Effector memory CD8-positive, alpha-beta T cell (primary cell): ENCODE measurements at regions not wholly inside any gene's neighbourhood (a gene's known extent, or its start where the extent isn't known, plus 50 kb on each side); places are given as distances from the start of the nearest gene placed in this dataset.
"Not testable (repeated sequence)": the region's sequence is repeated elsewhere in the genome, so short reads cannot be mapped to it uniquely, and the experiment has no call there.

Experiments used
- ATAC-seq: fragments of 150-1000 bp; cut with Tn5 transposase; replicated peaks from 2 replicates; pipeline ENCODE4 v1.10.0; 2021; ENCODE audit warnings: mild to moderate bottlenecking, moderate library complexity
- DNase-seq, 3 experiments: peaks; one replicate each; pipeline ENCODE4 v3.0.0; 2021
- H3K27ac Mint-ChIP-seq, 2 donors: one replicate each; pipeline ENCODE4 v1.8.0; 2022; ENCODE audit warnings: mild to moderate bottlenecking in 2 of 2, mixed read lengths in 2 of 2, moderate library complexity in 2 of 2
- H3K27me3 Mint-ChIP-seq, 2 donors: one replicate each; pipeline ENCODE4 v1.8.0; 2022; ENCODE audit warnings: mixed read lengths in 2 of 2
- H3K36me3 Mint-ChIP-seq: one replicate; pipeline ENCODE4 v1.8.0; 2022; ENCODE audit warnings: mild to moderate bottlenecking, moderate library complexity, mixed read lengths; ENCODE audit not compliant: insufficient read depth
- H3K4me1 Mint-ChIP-seq, 2 donors: one replicate each; pipeline ENCODE4 v1.8.0; 2022; ENCODE audit warnings: low read depth in 2 of 2, mixed read lengths in 2 of 2
- H3K4me3 Mint-ChIP-seq, 2 donors: one replicate each; pipeline ENCODE4 v1.8.0; 2022; ENCODE audit warnings: mild to moderate bottlenecking in 2 of 2, mixed read lengths in 2 of 2, moderate library complexity in 2 of 2
- H3K9me3 Mint-ChIP-seq, 2 donors: one replicate each; pipeline ENCODE4 v1.8.0; 2022; ENCODE audit warnings: mixed read lengths in 2 of 2

DNA sequence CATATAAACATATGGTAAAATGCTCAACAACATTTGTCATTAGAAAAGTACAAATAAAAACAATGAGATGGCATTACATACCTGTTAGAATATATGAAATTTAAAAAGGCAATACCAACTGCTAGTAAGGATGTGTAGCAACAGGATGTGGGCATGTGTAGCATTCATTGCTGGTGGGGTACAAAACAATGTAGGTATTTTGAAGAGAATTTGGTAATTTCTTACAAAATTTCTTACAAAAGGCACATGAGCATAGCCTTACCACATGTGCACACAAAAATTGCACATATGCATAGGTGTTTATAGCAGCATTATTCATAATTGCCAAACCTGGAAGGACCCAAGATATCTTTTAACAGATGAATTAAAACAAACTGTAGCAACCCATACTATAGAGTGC is 1355.1 kb upstream of the CITED2 start:
- Mint-ChIP-seq H3K36me3 (no peaks in the 10 kb centered on the region), H3K9me3 (no peaks in the 10 kb centered on the region), H3K4me3 (no peak overlapping the region), H3K27ac (no peak overlapping the region), H3K4me1 (no peaks in the 10 kb centered on the region), H3K27me3 (no peaks in the 10 kb centered on the region)
- no peak for DNase-seq
- no peak for ATAC-seq

DNA sequence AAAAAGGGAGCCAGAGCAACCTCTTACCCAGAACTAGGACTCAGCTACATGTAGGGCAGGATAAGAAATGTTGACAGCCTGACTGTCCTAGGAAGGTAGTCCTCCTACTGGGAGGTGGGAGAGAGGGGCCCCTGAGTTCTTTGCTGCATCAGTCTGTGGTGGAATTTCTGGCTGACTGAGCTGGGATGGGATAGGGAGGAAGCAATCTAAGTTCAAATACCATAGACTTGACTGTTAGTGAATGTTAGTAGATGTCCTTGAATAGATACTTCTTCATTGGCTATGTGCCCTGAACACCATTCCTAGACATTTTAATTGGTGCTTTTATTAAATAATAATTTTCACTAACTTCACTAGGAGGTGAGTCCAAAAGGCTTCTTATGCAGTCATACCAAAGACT is 1343.6 kb upstream of the CITED2 start:
- ATAC-seq (no peak), DNase-seq (no peak)
- Mint-ChIP-seq H3K36me3 (no peaks in the 10 kb centered on the region), H3K4me3 (no peak overlapping the region), H3K4me1 (peaks cover 1 to 4% of the 10 kb centered on the region in 2 donors), H3K27ac (no peak overlapping the region), H3K9me3 (peaks cover 0 to 8% of the 10 kb centered on the region in 2 donors), H3K27me3 (no peaks in the 10 kb centered on the region)

DNA sequence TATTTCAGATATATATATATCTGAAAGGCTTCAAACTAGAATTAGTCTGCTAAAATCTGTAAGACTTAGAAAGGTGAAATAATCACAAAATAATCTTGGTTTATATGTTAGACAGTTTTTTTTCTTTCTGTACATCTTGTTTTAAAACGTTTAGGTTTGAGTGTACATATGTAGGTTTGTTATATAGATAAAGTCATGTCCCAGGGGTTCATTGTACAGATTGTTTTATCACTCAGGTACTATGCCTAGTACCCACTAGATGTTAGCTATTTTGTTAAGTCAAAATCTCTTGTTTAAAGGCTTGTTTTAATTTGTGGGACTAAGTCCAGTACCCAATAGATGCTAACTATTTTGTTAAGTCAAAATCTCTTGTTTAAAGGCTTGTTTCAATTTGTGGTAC is 1339.0 kb upstream of the CITED2 start:
- Mint-ChIP-seq H3K36me3 (no peaks in the 10 kb centered on the region), H3K4me3 (no peak overlapping the region), H3K4me1 (peaks cover 1 to 4% of the 10 kb centered on the region in 2 donors), H3K27ac (no peak overlapping the region), H3K9me3 (peaks cover 0 to 8% of the 10 kb centered on the region in 2 donors), H3K27me3 (no peaks in the 10 kb centered on the region)
- no peak for ATAC-seq
- no peak for DNase-seq

DNA sequence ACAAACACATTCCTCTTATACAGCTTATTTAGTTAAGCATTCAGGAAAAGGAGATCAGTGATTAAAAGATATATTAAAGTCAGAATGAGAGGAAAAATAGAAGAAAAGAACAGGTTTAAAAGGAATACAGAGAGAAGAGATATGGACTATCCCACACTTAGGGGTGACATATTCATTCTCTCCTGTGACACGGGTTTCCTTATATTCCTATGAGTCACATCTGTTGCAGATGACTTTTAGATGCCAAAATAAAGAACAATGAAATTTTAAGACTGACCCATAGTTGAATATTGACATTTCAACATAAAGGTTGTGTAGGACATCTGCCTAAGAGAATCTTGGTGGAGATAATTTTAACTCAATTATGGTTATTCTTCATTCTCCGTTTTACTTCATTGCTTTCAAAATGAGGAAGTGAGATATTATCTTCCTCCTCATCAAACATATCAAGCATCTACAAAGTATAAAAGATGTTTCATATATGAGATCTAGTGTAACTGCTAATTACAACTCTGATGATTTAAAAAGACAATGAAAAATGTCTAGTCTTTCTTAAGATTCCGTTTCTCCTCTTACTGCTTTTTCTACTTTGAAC is 1336.7 kb upstream of the CITED2 start:
- Mint-ChIP-seq H3K4me3 (no peak overlapping the region), H3K9me3 (no peaks in the 10 kb centered on the region), H3K27ac (no peak overlapping the region), H3K27me3 (no peaks in the 10 kb centered on the region), H3K36me3 (no peaks in the 10 kb centered on the region), H3K4me1 (peaks cover 1 to 4% of the 10 kb centered on the region in 2 donors)
- ATAC-seq (no peak), DNase-seq (no peak)

DNA sequence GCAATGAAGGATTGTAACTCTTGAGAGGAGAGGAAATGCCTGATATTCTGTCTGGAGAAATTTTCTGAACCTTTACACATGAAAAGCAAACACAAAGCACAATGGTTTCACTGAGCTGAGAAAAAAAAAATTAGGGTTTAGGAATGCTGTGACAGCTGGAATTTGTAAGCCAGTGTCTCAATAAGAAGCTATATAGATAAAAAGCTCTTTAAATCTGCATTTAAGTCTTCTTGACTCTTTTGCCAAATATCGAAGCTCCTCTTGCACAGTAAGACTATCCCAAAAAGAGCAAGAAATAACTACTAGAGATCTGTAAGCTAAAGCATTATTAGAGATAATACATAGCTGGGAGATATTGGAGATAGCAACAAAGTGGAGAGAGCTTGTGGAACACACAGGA is 1334.0 kb upstream of the CITED2 start:
- Mint-ChIP-seq H3K27me3 (peaks cover 0 to 1% of the 10 kb centered on the region in 2 donors), H3K9me3 (no peaks in the 10 kb centered on the region), H3K4me3 (no peak overlapping the region), H3K27ac (no peak overlapping the region), H3K4me1 (no peaks in the 10 kb centered on the region), H3K36me3 (no peaks in the 10 kb centered on the region)
- ATAC-seq (no peak), DNase-seq (no peak)

DNA sequence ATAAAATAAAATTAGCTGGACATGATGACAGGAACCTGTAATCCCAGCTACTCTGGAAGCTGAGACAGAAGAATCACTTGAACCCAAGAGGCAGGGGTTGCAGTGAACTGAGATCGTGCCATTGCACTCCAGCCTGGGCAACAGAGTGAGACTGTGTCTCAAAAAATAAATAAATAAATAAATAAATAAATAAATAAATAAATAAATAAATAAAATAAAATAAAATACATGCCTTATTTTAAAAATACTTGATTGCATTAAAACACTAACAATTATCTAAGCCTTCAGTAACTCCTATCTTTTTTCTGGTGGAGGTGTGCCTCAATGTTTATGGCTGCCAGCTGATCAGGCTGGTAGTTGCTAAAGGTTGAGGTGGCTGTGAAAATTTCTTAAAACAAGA is 1329.6 kb upstream of the CITED2 start:
- not testable (repeated sequence) for H3K27ac Mint-ChIP-seq, H3K4me3 Mint-ChIP-seq, H3K9me3 Mint-ChIP-seq, H3K36me3 Mint-ChIP-seq, DNase-seq, H3K27me3 Mint-ChIP-seq, H3K4me1 Mint-ChIP-seq, ATAC-seq

DNA sequence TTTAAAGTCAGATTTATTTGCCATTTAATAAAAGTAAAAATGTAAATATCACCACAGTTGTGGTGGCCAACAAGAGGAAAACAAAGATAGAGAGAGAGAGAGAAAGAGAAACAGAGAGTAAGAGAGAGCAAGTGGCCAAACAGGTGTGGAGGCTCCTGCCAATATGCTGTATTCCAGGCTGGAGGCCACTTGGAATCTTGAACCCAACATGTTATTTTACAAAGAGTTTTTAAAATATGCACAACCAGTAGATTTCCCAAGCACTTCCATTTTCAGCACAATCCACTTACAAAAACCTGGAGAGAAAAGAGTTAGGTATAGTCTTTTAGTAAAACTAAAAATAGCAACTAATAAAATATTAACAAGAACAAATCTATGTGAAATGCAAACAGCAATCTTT is 1323.1 kb upstream of the CITED2 start:
- ATAC-seq (no peak), DNase-seq (no peak)
- no peak overlapping the region for H3K4me3 Mint-ChIP-seq
- H3K36me3 Mint-ChIP-seq = no peaks in the 10 kb centered on the region
- no peaks in the 10 kb centered on the region for H3K4me1 Mint-ChIP-seq
- no peak overlapping the region for H3K27ac Mint-ChIP-seq
- H3K27me3 Mint-ChIP-seq = no peaks in the 10 kb centered on the region
- peaks cover 0 to 2% of the 10 kb centered on the region in 2 donors for H3K9me3 Mint-ChIP-seq

DNA sequence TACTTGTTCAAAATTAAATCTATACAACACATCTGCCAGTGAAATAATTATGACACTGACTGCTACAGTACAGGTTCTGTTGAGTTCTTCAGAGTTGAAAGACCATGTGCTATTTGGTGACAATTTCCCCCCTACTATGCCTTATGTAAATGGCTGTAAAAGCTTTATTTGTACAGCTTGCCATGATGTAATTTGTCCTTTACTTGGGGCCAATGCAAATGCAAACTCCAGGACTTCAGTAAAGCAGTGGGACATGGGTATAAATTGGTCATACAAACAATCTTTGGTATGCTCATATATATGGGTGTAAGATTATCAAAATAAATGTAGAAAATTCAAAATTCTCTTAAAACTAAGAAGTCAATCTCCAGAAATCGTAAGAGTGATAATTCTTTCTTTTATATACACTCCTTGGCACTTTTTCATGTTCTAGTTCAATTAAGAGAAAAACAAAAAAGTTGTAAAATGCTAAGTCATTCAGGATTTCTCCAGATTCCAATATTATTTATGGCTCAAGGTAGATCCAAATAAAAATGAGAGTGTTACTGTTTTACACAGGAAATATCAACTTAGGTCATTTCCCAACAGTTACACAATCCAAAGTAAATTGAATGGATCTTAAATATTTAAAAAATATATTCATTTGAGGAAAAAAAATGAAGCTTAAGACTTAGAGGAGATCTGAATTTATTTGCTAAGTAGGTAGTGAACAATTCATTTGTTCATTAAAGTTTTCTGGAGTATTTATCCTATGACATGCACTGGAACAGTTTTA is 1310.5 kb upstream of the CITED2 start:
- no peak overlapping the region for H3K27ac Mint-ChIP-seq
- no peaks in the 10 kb centered on the region for H3K36me3 Mint-ChIP-seq
- no peak for ATAC-seq
- H3K9me3 Mint-ChIP-seq = no peaks in the 10 kb centered on the region
- H3K27me3 Mint-ChIP-seq = no peaks in the 10 kb centered on the region
- no peak overlapping the region for H3K4me3 Mint-ChIP-seq
- no peaks in the 10 kb centered on the region for H3K4me1 Mint-ChIP-seq
- no peak for DNase-seq

DNA sequence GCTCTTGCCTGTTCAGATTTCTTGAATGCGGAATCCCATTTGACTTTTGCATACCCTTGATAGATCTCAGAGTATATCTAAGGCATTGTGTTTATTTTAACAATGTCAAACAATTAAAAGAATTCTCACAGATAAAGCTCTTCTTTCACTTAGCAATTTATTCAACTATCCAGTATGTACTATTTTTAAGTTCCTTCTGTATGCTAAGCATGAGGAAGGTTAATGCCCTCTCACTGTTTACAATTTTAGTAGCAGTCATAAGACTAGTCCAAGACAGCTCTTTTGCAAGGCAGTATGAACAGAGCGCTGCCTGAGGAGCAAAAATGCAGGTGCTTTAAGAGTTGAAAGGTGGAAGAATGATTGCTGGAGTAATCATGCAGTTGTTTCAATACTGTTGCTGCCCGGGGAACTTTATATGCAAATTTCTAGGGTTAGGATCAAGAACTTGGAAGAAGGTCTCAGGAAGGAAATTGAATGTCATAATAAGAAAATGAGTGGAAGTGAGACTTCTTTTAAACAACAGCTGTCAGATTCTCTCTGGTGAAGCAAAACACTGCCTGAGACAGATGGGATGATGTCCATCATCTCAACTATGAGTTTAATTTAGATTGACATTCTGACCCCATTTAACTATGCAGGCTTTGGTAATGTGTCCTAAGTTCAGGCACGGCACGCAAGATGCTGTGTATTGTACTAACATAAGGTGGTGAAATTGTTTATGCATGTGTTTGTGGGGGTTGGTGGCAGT is 1303.5 kb upstream of the CITED2 start:
- no peak for DNase-seq
- Mint-ChIP-seq H3K27me3 (no peaks in the 10 kb centered on the region), H3K36me3 (no peaks in the 10 kb centered on the region), H3K4me3 (no peak overlapping the region), H3K9me3 (no peaks in the 10 kb centered on the region), H3K27ac (no peak overlapping the region), H3K4me1 (no peaks in the 10 kb centered on the region)
- no peak for ATAC-seq

DNA sequence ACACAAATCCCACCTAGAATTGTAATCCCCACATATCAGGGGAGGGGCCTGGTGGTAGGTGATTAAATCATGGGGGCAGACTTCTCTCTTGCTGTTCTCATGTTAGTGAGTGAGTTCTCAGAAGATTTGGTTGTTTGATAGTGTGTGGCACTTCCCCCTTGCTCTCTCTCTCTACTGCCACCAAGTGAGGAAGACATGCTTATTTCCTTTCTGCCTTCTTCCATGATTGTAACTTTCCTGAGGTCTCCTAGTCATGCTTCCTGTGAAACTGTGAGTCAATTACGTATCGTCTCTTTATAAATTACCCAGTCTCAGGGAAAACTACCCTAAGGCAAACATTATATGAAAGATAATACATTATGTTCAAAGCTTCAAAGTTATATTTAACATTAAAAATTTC is 1297.5 kb upstream of the CITED2 start:
- H3K9me3 Mint-ChIP-seq = no peaks in the 10 kb centered on the region

DNA sequence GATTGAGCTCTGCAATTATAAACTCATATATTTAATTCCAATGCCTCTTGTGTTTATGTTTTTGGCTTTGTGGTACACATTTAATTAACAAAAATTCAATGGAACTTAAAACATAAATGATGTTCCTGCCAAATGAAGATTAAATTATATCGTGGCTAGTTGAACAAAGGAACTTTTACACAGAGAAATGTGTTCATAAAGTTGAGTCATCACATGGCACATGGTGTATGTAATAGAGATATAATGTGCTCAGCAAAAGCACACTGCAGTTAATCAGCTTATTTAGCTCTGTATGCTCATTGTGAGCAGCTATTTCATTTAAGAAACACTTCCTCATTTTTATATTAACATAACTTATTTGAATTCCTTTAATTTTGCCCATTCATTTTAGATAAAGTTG is 1295.6 kb upstream of the CITED2 start:
- no peaks in the 10 kb centered on the region for H3K4me1 Mint-ChIP-seq
- no peak overlapping the region for H3K27ac Mint-ChIP-seq
- ATAC-seq (no peak), DNase-seq (no peak)
- H3K27me3 Mint-ChIP-seq = peaks cover 0 to 7% of the 10 kb centered on the region in 2 donors
- no peaks in the 10 kb centered on the region for H3K9me3 Mint-ChIP-seq
- no peaks in the 10 kb centered on the region for H3K36me3 Mint-ChIP-seq
- H3K4me3 Mint-ChIP-seq = no peak overlapping the region

More for the DNA sequence above, 1297.5 kb upstream of the CITED2 start:
- Mint-ChIP-seq H3K4me1 (no peaks in the 10 kb centered on the region), H3K27ac (no peak overlapping the region), H3K4me3 (no peak overlapping the region), H3K36me3 (no peaks in the 10 kb centered on the region), H3K27me3 (peaks cover 0 to 7% of the 10 kb centered on the region in 2 donors)
- ATAC-seq (no peak), DNase-seq (no peak)

DNA sequence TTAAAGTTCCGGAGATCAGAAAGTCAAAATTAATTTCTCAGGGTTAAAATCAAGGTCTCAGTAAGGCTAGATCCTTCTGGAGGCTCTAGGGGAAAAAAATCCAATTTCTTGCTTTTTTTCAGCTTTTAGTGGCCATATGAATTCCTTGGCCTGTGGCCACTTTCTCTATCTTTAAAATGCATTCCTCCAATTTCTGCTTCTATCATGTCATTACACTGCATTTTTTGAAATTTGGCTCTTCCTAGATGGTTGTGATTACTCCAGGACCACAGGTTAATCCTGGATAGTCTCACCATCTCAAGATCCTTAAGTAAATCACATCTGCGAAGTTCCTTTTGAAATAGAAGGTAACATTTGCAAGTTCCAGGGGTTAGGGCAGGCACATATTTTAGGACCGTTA is 1294.9 kb upstream of the CITED2 start:
- no peak overlapping the region for H3K27ac Mint-ChIP-seq
- ATAC-seq (no peak), DNase-seq (no peak)
- H3K9me3 Mint-ChIP-seq = no peaks in the 10 kb centered on the region
- no peaks in the 10 kb centered on the region for H3K4me1 Mint-ChIP-seq
- H3K36me3 Mint-ChIP-seq = no peaks in the 10 kb centered on the region
- H3K27me3 Mint-ChIP-seq = peaks cover 0 to 7% of the 10 kb centered on the region in 2 donors
- H3K4me3 Mint-ChIP-seq = no peak overlapping the region

DNA sequence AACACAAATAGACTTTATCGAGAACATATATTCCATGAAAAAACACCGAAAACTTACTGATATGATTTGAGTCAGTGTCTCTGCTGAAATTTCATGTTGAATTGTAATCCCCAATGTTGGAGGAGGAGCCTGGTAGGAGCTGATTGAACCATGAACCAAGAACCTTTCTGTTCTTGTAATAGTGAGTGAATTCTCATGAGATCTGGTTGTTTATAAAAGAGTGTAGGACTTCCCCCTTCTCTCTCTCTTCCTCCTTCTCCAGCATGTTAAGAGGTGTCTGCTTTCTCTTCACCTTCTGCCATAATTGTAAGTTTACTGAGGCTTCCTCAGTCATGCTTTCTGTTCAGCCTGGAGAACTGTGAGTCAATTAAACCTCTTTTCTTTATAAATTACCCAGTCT is 1289.3 kb upstream of the CITED2 start:
- Mint-ChIP-seq H3K4me1 (no peaks in the 10 kb centered on the region), H3K4me3 (no peak overlapping the region), H3K27me3 (peaks cover 0 to 5% of the 10 kb centered on the region in 2 donors), H3K9me3 (no peaks in the 10 kb centered on the region), H3K27ac (no peak overlapping the region), H3K36me3 (no peaks in the 10 kb centered on the region)
- no peak for ATAC-seq
- no peak for DNase-seq

DNA sequence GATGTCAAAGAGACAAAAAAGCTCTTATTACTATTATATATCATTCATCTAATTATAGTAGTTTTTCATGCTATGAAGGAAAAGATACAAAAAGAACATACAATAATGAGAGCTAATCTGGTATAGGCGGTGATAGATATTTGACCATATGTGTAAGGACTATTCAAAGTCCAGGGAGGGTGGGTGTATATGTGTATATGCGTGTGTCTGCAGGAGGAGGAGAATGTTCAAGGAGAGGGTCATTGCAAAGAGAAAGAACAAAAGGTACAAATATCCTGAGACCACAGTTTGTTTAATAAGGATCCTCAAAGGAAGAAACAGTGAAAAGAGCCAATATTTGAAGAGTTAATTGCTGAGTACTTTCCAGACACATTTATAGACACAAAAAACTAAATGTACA is 1288.6 kb upstream of the CITED2 start:
- no peak for ATAC-seq
- Mint-ChIP-seq H3K4me1 (no peaks in the 10 kb centered on the region), H3K36me3 (no peaks in the 10 kb centered on the region), H3K27ac (no peak overlapping the region), H3K4me3 (no peak overlapping the region), H3K27me3 (peaks cover 0 to 5% of the 10 kb centered on the region in 2 donors), H3K9me3 (no peaks in the 10 kb centered on the region)
- DNase-seq = no peak
